GM21723 (cell line): ENCODE measurements at regions not wholly inside any gene's neighbourhood (a gene's known extent, or its start where the extent isn't known, plus 50 kb on each side); places are given as distances from the start of the nearest gene placed in this dataset.

ENCODE experiments used
- ATAC-seq: cut with Tn5 transposase; IDR thresholded peaks from one replicate; pipeline ENCODE4 v1.9.1; 2021; ENCODE audit warnings: mild to moderate bottlenecking, moderate library complexity; ENCODE audit not compliant: unreplicated experiment

GRCh38 chr6:14705841-14706377, 540.0 kb upstream of the JARID2 start:
- no peak for ATAC-seq

DNA sequence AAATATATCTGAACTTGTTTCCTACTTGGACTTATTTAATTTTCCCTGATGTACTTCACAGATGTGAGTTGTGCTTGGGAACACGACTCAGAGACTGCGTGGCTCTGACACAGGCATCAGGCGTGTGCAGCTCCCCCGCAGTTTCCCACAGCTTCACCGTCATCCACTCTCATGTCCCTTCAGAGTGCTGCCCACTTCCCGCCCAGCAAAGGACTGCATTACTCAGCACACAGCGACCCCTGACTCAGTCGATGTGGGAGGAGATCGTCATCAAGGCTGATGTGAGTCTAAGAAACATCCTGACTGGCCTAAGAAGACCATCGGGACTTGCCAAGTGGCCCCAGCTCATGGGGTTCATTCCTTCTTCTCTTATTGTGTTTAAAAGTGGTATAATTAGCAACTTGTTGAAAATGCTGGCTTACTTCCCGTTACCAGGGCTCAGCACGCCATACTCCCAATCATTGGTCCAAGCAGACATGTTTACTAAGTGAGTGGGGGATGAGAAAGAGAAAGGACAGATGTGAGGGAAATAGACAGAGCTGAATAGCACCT, 539.4 kb upstream of the JARID2 start:
- ATAC-seq: no peak

DNA sequence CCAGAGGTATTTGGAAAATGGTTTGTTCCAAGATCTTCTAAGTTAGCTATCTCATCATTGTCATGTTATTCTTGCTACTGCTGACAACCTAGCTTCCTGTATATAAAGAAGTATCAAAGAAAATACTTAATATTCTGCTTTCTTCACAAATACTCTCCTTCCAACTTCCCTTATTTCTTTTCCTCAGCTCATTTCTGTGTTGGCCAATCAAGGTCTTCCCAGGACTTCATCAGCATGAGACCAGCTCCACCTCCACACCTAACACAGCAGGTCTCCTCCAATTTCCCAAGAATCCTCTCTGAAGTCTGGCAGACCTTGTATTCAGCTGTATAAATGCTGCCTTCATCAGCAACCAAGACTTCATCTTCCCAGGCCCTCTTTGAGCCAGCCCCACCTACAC, 538.6 kb upstream of the JARID2 start:
- no peak for ATAC-seq

DNA sequence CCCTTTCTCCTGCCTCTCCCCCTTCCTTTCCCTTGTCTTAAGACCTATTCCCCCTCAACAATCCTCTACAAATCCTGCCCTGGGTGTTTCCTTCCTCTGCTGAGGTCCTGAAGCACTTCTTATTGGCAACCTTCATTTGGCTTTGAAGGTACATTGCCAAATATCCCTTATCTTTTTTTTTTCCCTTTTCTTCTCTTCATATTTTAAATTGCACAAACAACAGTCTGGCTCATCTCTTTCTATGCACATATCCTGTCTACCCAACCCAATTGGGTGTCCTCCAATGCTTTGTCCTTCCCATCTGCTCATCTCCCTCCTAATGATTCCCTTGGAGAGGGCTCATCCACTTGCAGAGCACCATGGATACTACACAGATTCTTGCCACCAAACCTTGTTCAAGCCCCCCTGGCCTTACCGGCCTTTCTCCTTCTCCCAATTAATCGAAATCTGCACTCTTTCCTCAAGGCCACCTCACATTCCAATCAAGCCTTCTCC, 537.9 kb upstream of the JARID2 start:
- ATAC-seq: no peak

DNA sequence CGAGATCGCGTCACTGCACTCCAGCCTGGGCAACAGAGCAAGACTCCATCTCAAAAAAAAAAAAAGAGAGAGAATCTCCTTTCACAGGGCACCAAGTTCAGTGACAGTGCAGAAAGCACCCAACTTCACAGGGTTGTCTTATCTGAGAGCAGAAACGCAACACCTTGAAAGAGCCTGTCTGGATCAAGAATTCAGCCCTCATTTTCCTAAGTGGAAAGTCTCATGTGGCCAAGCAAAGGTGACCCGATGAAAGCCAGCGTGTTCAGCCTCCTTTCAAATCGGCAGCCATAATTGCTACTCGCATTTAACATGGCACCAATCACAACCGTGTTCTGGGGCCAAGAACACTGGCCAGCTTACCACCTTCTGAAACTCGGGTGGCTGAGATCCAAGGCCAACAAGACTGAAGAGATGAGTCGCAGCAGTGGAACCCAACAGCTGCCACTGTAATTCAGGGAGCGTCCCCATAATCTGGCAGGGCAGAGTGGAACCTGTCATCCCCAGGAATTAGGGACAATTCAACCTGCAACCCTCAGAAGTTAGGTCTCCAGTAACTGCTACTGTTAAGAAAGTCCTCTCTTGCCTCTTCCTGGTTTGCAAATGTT, 536.7 kb upstream of the JARID2 start:
- ATAC-seq: no peak

- no peak for ATAC-seq
These were observed 536.0 kb upstream of the JARID2 start for GRCh38 chr6:14709900-14710299.

DNA sequence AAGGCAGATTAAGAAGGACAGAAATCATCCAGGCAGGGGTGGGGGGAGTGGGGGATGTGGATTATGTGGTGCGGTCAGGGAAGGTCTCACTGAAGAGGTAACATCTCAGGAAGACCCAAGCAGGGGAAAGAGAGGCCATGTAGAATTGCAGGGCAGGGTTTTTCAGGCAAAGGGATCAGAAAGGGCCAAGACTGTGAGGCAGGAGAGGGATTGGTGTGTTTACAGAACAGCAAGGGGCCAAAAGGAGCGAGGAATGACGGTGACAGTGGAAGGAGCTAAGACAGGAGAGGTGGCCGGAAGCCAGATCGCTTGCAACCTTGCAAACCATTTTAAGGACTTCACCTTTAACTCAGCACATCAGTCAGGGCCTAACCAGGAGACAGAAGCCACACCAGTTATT, 535.4 kb upstream of the JARID2 start:
- ATAC-seq: no peak

DNA sequence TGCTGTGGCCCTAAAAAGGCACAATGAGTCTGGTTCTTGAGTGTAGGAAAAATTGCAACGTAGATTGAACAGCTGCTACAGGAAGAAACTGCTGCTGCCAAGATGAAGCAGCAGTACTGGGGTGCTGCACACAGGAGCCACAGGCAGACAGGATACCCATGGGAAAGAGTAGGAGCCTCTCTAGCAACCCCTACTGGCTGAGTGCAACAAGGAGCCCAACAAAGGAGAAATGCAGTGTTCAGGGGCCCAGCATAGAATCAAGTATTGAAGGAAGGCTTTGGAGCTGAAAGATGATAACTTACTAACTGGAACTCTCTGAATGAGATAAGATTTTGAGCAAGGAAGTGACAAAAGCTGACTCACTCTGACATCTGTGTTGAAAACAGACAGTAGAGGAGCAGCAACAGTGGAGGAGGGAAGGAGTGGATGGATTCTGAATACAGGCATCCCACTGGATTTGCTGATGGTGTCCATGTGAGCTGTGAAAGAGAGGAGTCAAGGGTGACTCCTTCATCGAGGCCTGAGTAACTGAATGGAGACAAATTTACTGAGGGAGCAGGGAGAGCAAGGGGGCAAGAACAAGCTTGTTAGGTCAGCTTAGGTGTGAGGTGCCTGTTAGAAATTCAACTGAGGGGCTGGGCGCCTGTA, 534.7 kb upstream of the JARID2 start:
- peak; percentile 49 for ATAC-seq

- ATAC-seq: no peak
These were observed 534.0 kb upstream of the JARID2 start for GRCh38 chr6:14711704-14712379.

DNA sequence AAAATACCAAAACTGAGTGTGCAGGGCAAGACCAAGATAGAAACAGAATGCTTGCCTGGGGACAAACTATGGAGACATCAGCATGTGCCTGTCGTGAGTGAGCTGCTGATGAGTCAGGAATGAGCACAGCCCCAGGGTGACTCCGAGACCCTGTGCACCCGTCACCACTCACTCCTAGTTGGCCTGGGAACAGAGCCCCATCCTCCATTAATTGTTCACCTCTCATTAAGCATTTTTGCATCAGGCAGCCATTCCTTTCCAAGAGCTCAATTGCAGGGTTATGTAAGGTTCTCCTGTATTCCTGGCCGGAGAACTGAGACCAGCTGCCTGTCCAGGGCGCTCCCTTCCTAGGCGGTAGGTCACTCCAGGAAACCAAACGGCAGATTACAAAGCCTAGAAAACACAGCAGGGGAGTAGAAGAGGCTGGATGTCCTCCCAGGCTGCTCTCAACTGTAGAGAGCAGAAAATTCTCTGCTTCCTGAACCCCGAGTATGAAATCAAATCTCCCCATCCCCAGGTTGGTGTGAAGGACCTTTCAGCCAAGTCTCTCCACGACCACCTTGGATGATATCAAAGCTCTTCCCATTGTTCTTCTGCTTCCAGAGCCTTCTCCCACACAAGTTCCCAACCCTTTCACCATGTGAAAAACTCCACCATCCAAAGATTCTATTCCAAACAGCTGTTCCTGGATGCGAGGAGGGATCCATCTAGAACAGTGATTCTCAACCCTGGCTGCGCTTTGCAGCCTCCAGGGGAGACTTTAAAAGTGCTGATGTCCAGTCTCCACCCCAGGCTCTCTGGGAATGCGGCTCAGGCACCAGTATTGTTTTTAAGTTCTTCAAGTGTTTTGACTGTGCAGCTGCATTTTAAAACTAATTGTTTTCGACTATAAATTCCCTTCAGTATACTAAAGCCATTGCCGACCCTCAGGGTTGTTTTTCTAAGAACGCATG, 532.6 kb upstream of the JARID2 start:
- no peak for ATAC-seq

GRCh38 chr6:14713966-14714631, 531.8 kb upstream of the JARID2 start:
- ATAC-seq: no peak

- ATAC-seq: no peak
These were observed 530.8 kb upstream of the JARID2 start for GRCh38 chr6:14715076-14715475.

DNA sequence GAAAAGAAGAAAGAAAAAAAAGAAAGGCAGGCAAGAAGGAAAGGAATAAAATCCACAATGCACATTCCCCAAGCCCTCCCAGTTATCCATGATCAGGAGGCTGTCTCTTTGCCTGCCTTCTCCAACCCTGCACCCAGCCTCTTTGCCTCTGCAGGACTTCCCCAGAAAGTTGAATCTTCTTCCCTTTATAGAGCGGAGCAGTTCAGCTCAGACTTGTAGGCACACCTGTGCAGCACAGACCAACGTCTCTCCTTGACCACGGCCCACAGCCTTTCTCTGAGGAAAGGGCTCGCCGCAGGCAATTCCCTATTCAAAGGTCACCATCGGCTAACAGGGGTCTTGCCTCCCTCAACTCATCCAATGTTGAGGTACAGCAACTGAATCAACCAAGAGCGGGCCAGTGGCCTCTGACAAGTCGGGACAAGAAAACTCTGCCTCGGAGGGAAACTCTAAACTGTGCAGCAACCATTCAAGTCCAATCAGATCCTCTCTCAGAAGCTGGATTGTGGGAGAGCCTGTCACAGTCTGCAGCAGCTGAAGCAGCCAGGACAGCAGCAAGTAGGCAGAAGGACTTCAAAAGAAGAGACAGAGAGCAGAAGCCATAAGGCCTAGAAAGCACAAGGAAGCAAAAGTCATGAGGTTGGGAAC, 529.2 kb upstream of the JARID2 start:
- no peak for ATAC-seq

- ATAC-seq: no peak
These were observed 528.6 kb upstream of the JARID2 start for GRCh38 chr6:14717307-14717706.

DNA sequence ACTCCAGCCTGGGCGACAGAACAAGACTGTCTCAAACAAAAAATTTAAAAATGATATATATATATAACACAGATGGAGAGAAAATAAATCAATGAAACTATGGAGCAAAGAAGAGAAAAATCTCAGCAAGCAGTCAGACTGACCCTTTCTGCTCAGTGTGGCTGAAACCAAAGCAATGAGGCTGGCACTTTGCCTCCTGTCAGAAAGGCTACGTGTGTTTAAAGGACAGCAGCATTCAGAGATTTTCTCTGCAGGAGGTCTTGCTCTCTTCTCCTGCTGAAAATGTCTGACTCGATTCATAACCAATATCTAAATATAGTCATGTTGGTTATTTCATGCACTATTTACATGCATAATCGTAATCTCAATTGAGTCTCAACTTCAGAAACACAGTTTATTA, 527.0 kb upstream of the JARID2 start:
- ATAC-seq: no peak

DNA sequence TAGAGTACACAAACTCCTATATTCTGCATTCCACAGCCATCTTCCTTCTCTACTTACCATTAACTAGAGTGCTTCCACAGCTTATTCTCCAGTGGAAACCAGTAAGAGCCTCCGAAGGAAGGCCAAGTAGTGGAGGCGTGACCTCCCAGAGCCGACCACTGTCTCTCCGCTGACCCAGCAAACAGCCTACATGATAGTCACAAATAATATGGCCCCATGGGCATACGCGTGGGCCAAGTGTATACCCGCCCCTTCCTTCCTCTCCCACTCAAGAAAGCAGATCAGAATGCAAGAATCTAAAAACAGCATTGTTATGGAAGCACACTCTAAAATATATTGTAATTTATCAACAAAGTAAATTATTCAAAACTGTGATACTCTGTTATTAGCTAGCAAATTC, 526.6 kb upstream of the JARID2 start:
- ATAC-seq: no peak

DNA sequence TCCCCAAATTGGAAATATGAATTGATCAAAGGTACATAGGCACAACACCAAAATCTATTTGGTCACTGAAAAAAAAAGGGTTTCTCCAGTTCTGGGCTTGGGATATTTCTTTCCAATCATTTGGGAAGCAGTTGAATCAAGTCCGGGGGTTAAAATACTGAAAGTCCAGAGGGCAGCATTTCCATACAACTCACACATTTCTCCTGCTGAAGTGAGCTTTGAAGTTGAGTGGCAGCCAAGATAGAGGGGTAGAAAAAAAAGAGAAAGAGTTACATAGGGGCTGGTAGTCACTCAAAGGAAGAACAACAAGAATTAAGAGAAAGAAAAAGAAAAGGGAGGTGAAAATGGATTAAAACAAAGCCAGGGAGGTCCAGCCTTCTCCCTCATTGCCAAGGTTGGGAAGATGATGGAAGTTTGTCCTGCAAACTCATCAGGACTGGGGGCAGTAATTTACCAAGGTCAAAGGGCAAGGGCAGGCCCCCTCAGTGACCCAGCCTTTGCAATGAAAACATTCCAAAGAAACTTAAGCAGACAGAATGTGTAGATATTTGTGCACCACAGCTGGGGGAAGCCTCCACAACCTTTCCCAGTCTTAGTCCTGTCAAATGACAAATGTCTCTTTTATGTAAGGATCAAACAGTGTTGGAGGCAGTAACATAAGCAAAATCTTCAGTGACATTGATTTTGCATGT, 525.3 kb upstream of the JARID2 start:
- ATAC-seq: no peak

- ATAC-seq: no peak
These were observed 524.6 kb upstream of the JARID2 start for GRCh38 chr6:14721103-14721758.
